ENCODE measurements at regions not wholly inside any gene's neighbourhood (a gene's known extent, or its start where the extent isn't known, plus 50 kb on each side); places are given as distances from the start of the nearest gene placed in this dataset.

DNA sequence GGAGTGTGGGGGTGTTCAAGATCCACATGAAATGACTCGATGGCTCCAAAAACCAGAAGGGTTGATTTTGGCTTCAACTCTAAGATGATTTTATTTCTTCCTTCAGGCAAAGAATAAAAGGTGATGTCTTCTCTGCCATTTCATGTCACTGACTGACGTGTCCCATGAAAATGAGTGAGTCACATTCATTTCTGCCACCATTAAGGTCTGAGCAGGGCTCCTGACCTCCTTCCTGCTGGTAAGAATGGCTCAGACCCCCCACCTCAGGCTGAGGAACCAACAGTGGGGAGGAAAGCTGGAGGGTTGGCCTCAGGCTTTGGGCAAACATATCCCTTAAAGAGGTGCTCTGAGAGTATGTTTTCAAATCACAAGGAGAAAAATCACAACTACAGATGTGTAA, 53.9 kb upstream of the ZNF354A start:
- Histone ChIP-seq H3K27me3 (peaks cover 52% of the 10 kb centered on the region), H3K36me3 (no peaks in the 10 kb centered on the region), H3K4me3 (ENCODE audit: low read depth in 1 of 2, low read length in 1 of 2) (no peak overlapping the region), H3K9me3 (no peaks in the 10 kb centered on the region), H3K27ac (no peak overlapping the region), H3K4me1 (ENCODE audit: control insufficient read depth in 1 of 2, insufficient read depth in 1 of 2, low read depth in 1 of 2, low read length in 1 of 2) (no peaks in the 10 kb centered on the region)
- TF ChIP-seq, protein P1, sequence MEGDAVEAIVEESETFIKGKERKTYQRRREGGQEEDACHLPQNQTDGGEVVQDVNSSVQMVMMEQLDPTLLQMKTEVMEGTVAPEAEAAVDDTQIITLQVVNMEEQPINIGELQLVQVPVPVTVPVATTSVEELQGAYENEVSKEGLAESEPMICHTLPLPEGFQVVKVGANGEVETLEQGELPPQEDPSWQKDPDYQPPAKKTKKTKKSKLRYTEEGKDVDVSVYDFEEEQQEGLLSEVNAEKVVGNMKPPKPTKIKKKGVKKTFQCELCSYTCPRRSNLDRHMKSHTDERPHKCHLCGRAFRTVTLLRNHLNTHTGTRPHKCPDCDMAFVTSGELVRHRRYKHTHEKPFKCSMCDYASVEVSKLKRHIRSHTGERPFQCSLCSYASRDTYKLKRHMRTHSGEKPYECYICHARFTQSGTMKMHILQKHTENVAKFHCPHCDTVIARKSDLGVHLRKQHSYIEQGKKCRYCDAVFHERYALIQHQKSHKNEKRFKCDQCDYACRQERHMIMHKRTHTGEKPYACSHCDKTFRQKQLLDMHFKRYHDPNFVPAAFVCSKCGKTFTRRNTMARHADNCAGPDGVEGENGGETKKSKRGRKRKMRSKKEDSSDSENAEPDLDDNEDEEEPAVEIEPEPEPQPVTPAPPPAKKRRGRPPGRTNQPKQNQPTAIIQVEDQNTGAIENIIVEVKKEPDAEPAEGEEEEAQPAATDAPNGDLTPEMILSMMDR (IDR thresholded peaks at IDR 0.05) = no peak

DNA sequence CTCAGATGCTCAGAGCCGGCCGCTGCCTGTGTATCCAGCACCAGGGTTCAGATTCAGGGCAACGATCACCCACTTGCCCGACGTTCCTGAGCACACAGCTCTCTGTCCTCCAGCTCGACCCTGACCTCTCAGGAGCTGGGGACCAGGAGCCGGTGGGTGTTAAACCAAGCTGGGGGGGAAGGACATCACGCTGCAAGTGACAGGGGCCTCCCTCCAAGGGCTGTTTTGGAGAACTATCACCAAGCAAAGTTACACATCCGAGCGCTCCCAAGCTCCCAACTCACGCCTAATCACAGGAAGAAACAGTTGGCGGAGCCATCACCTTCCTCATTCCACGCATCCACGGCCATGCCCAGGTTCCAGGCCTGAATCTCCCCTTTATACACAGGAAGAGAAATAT, 51.5 kb upstream of the ZNF354A start:
- Histone ChIP-seq H3K4me3 (ENCODE audit: low read depth in 1 of 2, low read length in 1 of 2) (no peak overlapping the region), H3K27me3 (peaks cover 43% of the 10 kb centered on the region), H3K4me1 (ENCODE audit: control insufficient read depth in 1 of 2, insufficient read depth in 1 of 2, low read depth in 1 of 2, low read length in 1 of 2) (peaks cover 18 to 22% of the 10 kb centered on the region in 2 experiments), H3K9me3 (no peaks in the 10 kb centered on the region), H3K27ac (no peak overlapping the region), H3K36me3 (no peaks in the 10 kb centered on the region)
- TF ChIP-seq, protein P1 (IDR thresholded peaks at IDR 0.05) = no peak

DNA sequence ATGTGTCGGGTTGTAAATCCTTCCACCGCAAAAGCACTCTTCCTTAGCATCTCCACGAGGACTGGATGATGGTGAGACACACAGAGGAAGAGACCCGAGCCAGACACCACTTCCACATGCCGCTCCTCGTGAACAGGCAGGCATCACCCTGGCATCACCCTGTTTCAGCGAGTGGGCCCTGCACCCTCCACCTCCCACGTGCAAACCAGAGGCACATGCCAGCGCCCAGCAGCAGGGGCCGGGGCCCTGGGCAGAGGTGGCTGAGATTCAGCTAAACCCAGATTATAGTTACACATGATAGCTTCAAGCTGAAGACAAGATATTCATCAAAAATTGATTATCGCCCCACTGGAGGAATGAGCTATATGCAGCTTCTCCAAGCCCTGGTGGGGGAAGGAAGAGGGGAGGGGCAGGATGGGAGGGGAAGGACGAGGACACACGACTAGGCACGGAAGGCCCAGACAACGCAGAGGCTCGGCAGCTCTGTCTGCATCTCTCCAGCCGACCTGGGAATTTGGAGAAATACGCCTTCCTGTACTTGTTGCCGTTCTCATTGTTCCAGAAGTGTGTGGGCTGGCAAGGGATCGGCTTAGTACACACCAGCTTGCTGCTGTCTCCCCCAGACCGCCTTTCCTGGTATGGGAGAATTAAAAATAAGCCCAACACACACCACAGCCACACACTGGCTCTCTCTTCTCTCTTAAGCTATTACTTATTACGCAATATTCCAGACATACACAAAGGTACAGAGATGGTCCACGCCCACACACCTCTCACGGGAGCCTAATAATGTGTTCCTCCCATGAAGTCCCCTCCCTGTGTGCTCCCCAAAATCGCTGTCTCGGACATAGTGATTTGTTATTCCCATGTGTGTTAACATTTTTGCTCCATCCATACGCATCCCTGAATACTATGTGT, 50.4 kb upstream of the ZNF354A start:
- no peak overlapping the region for H3K27ac ChIP-seq
- no peaks in the 10 kb centered on the region for H3K36me3 ChIP-seq
- TF ChIP-seq, protein P1 (IDR thresholded peaks at IDR 0.05) = no peak
- no peak overlapping the region for H3K4me3 ChIP-seq (ENCODE audit: low read depth in 1 of 2, low read length in 1 of 2)
- peaks cover 40% of the 10 kb centered on the region for H3K27me3 ChIP-seq
- no peaks in the 10 kb centered on the region for H3K9me3 ChIP-seq
- H3K4me1 ChIP-seq (ENCODE audit: control insufficient read depth in 1 of 2, insufficient read depth in 1 of 2, low read depth in 1 of 2, low read length in 1 of 2) = peaks cover 23 to 30% of the 10 kb centered on the region in 2 experiments
